ENCODE measurements at regions not wholly inside any gene's neighbourhood (a gene's known extent, or its start where the extent isn't known, plus 50 kb on each side); places are given as distances from the start of the nearest gene placed in this dataset.
A peak's percentile ranks its signal among the peaks of the same experiment; 100 is the strongest.

DNA sequence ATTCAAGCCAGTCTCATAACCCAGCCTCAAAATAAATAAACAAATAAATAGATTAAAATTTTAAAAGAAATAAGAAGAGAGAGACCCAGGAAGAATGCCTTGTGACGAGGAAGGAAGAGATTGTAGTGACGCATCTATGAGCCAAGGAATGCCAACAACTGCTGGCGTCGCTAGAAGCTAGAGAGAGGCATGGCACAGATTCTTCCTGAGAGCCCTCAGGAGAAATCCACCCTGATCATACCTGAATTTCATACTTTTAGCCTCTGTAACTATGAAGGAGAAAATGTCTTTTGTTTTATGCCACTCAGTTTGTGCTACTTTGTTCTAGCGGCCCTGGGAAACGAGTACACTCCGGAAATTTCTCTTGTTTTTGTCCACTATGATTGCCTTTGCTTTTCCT lies 103.9 kb downstream of the C9orf50 start:
- peaks cover 32% of the 10 kb centered on the region for H3K9me3 ChIP-seq (ENCODE audit: control insufficient read depth, low read length)
- no peak for DNase-seq (ENCODE audit: low read depth)
- H3K36me3 ChIP-seq (ENCODE audit: control insufficient read depth, insufficient read depth, low read length, severe bottlenecking): no peaks in the 10 kb centered on the region
- no peak overlapping the region for H3K9ac ChIP-seq (ENCODE audit: low read length)
- H3K4me3 ChIP-seq (ENCODE audit: low read length): no peak overlapping the region
- H3K4me1 ChIP-seq (ENCODE audit: control insufficient read depth, insufficient read depth, low read length): no peaks in the 10 kb centered on the region
- peaks cover 4% of the 10 kb centered on the region for H3K27me3 ChIP-seq (replicated peaks; ENCODE audit: control insufficient read depth, insufficient read depth, low read length)

DNA sequence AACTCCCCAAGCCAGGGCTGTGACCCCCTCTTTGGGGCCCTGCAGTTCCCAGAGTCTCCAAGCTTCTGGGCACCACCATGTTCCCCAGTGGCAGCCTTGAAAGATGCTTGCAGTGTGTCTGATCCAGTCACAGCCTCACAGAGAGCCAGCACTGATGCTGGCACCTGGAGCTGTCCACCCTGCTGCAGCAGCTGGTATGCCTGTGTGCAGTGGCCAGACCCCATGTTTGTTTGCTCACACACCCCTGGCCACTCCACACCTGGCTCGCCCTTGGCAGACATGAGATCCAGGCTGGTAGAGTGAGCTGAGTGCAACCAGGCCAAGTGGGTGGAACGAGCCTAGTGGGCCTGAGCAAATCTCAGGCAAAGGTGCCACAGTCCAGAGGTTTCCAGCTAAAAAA lies 106.0 kb downstream of the C9orf50 start:
- DNase-seq (ENCODE audit: low read depth): no peak
- no peak overlapping the region for H3K9ac ChIP-seq (ENCODE audit: low read length)
- H3K4me3 ChIP-seq (ENCODE audit: low read length): no peak overlapping the region
- no peaks in the 10 kb centered on the region for H3K4me1 ChIP-seq (ENCODE audit: control insufficient read depth, insufficient read depth, low read length)
- peaks cover 2% of the 10 kb centered on the region for H3K27me3 ChIP-seq (replicated peaks; ENCODE audit: control insufficient read depth, insufficient read depth, low read length)
- H3K36me3 ChIP-seq (ENCODE audit: control insufficient read depth, insufficient read depth, low read length, severe bottlenecking): no peaks in the 10 kb centered on the region
- H3K9me3 ChIP-seq (ENCODE audit: control insufficient read depth, low read length): peaks cover 51% of the 10 kb centered on the region

DNA sequence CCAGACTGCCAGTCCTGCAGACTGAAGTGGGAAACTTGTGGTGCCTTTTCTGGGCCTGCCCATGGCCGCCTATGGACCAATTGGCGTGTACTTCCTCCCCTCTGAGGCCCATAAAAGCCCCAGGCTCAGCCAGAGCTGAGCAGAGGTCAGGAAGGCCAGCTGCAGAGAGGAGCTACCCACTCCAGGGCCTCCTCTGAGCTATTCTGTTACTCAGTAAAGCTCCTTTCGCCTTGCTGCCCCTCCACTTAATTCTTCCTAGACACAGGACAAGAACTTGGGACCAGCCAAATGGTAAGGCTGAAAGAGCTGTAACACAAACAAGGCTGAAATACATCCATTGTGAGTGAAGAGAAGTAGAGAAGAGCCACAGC lies 106.4 kb downstream of the C9orf50 start:
- Histone ChIP-seq H3K9ac (ENCODE audit: low read length) (no peak overlapping the region), H3K4me3 (ENCODE audit: low read length) (no peak overlapping the region), H3K9me3 (ENCODE audit: control insufficient read depth, low read length) (peaks cover 55% of the 10 kb centered on the region), H3K36me3 (ENCODE audit: control insufficient read depth, insufficient read depth, low read length, severe bottlenecking) (no peaks in the 10 kb centered on the region), H3K27me3 (replicated peaks; ENCODE audit: control insufficient read depth, insufficient read depth, low read length) (no peaks in the 10 kb centered on the region), H3K4me1 (ENCODE audit: control insufficient read depth, insufficient read depth, low read length) (no peaks in the 10 kb centered on the region)
- no peak for DNase-seq (ENCODE audit: low read depth)

DNA sequence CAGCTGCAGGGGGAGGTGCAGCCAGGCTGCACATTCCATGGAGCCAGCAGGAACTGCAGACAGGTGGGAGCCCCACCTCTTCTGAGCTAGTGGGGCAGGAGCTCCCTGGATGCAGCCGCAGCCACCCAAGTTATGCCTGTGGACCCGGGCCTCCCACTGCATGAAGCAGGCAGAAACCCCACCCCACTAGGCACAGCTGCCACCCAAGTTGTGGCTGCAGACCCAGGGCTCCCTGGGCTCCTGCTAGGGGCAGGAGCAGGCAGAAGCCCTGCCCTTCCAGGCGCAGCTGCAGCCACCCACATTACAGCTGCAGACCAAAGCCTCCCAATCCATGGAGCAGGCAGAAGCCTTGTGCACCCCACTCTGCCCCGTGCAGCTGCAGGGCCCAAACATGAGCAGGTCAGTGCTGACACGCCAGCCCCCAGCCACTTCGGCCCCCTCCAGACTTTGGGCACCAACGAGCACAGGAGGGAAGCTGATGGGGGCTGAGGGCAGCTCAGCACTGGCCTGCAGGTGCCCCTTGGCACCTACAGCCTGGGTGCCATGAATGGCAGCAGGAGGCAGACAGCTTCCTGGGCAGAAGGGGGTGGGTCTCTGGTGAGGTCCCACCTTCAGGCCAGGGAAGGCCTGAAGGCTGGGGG lies 106.9 kb downstream of the C9orf50 start:
- Histone ChIP-seq H3K4me1 (ENCODE audit: control insufficient read depth, insufficient read depth, low read length) (peaks cover 4% of the 10 kb centered on the region), H3K9ac (ENCODE audit: low read length) (no peak overlapping the region), H3K9me3 (ENCODE audit: control insufficient read depth, low read length) (peaks cover 56% of the 10 kb centered on the region), H3K4me3 (ENCODE audit: low read length) (no peak overlapping the region), H3K36me3 (ENCODE audit: control insufficient read depth, insufficient read depth, low read length, severe bottlenecking) (no peaks in the 10 kb centered on the region), H3K27me3 (replicated peaks; ENCODE audit: control insufficient read depth, insufficient read depth, low read length) (no peaks in the 10 kb centered on the region)
- DNase-seq (ENCODE audit: low read depth): no peak

DNA sequence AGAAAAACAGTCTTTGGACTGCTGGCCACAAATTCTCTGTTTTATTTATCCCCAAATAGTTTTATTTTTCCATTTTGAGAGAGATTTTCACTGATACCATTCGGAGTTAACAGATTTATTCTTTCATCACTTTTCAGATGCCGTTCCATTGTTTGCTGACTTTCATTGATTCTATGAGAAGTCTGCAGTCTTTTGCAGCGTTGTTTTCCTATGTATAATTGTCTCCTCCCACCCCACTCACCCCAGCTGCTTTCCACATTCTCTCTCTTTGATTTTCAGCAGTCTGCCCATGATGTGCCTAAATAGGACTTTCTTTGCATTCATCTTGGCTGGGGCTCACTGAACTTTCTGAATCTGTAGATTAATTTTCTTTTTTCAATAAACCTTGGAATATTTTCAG lies 107.6 kb downstream of the C9orf50 start:
- DNase-seq (ENCODE audit: low read depth): no peak
- Histone ChIP-seq H3K36me3 (ENCODE audit: control insufficient read depth, insufficient read depth, low read length, severe bottlenecking) (no peaks in the 10 kb centered on the region), H3K9me3 (ENCODE audit: control insufficient read depth, low read length) (peaks cover 54% of the 10 kb centered on the region), H3K4me1 (ENCODE audit: control insufficient read depth, insufficient read depth, low read length) (peaks cover 4% of the 10 kb centered on the region), H3K9ac (ENCODE audit: low read length) (no peak overlapping the region), H3K4me3 (ENCODE audit: low read length) (no peak overlapping the region), H3K27me3 (replicated peaks; ENCODE audit: control insufficient read depth, insufficient read depth, low read length) (no peaks in the 10 kb centered on the region)

DNA sequence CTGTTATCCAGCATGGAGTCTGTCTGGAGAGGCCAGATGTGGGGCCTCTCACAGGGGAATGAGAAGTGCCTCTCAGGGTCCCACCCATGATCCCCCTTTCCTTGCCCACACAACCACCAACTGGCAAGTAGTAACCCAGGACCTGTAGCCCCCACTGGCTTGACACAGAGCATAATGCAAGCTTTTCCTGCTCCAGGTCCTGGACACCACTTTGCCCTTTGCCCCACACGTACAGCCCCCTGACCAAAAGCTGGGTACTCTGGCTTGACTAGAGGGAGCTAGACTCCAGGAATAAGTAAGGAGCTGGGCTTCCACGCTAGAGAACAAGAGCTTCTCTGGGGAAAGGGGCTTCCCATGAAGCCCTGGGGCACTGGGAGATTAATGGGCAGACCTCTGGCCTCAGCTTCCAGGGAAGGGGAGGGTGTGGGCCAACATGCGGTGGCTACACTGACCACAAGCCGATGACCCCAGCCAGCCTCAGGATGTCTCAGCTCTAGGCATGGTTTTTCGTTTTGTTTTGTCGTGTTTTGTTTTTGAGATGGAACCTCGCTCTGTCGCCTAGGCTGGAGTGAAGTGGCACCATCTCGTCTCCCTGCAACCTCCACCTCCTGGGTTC lies 109.5 kb downstream of the C9orf50 start:
- peaks cover 51% of the 10 kb centered on the region for H3K9me3 ChIP-seq (ENCODE audit: control insufficient read depth, low read length)
- no peak for DNase-seq (ENCODE audit: low read depth)
- peaks cover 11% of the 10 kb centered on the region for H3K4me1 ChIP-seq (ENCODE audit: control insufficient read depth, insufficient read depth, low read length)
- H3K36me3 ChIP-seq (ENCODE audit: control insufficient read depth, insufficient read depth, low read length, severe bottlenecking): no peaks in the 10 kb centered on the region
- no peaks in the 10 kb centered on the region for H3K27me3 ChIP-seq (replicated peaks; ENCODE audit: control insufficient read depth, insufficient read depth, low read length)
- H3K9ac ChIP-seq (ENCODE audit: low read length): no peak overlapping the region
- no peak overlapping the region for H3K4me3 ChIP-seq (ENCODE audit: low read length)

DNA sequence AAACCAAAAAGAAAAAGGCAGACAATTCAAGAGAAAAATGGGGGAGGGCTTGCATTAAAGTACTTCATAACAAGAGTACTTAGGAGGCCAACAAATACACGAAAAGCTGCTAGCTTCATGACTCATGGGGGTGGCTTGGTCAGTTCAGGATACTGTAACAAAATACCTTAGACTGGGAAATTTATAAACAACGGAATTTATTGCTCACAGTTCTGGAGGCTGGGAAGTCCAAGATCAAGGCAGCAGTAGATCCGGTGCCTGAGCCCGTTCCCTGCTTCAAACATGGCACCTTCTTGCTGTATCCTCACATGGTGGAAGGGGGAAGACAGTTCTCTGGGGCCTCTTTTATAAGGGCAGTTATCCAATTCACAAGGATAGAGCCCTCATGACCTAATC lies 111.4 kb downstream of the C9orf50 start:
- H3K4me3 ChIP-seq (ENCODE audit: low read length): no peak overlapping the region
- H3K36me3 ChIP-seq (ENCODE audit: control insufficient read depth, insufficient read depth, low read length, severe bottlenecking): no peaks in the 10 kb centered on the region
- peaks cover 12% of the 10 kb centered on the region for H3K4me1 ChIP-seq (ENCODE audit: control insufficient read depth, insufficient read depth, low read length)
- peaks cover 47% of the 10 kb centered on the region for H3K9me3 ChIP-seq (ENCODE audit: control insufficient read depth, low read length)
- H3K9ac ChIP-seq (ENCODE audit: low read length): no peak overlapping the region
- H3K27me3 ChIP-seq (replicated peaks; ENCODE audit: control insufficient read depth, insufficient read depth, low read length): no peaks in the 10 kb centered on the region
- peak; percentile 70 for DNase-seq (ENCODE audit: low read depth)

DNA sequence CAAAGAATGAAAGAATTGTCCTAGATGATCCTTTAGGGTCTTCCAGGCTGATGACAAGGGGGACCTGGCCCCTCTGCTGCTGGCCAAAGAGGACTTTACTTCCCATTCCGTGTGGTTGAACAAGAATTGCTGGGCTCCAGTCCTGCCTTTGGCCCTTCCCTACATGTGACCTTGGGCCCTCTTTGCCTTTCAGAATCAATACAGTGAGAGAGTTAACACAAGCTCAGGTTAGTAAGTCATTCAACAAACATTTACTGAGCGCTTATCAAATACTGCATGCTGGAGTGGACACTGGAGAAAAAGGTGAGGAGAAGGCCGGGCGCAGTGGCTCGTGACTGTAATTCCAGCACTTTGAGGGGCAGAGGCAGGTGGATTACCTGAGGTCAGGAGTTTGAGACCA lies 113.1 kb downstream of the C9orf50 start:
- peaks cover 13% of the 10 kb centered on the region for H3K4me1 ChIP-seq (ENCODE audit: control insufficient read depth, insufficient read depth, low read length)
- H3K9ac ChIP-seq (ENCODE audit: low read length): no peak overlapping the region
- H3K36me3 ChIP-seq (ENCODE audit: control insufficient read depth, insufficient read depth, low read length, severe bottlenecking): peaks cover 4% of the 10 kb centered on the region
- no peak overlapping the region for H3K4me3 ChIP-seq (ENCODE audit: low read length)
- DNase-seq (ENCODE audit: low read depth): no peak
- H3K27me3 ChIP-seq (replicated peaks; ENCODE audit: control insufficient read depth, insufficient read depth, low read length): no peaks in the 10 kb centered on the region
- peaks cover 31% of the 10 kb centered on the region for H3K9me3 ChIP-seq (ENCODE audit: control insufficient read depth, low read length)

DNA sequence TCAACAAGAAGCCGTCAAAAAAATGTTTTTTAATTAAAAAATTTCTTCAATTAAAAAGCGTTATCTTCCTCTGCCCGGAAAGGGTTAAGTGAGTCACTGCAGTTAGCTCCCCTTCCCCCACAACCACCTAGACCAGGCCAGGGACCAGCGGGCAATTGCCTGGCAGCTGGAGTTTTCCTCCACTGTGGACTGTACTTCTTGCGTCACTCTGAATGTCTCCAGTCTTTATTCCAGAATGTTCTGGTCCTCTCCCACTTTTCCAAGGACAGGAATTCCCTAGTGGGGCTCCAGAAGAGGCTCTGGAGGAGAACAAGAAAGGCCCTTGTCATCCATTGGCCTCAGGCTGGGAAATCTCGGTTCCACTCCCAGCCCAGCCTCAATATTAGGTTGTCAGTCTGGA lies 114.0 kb downstream of the C9orf50 start:
- Histone ChIP-seq H3K4me1 (ENCODE audit: control insufficient read depth, insufficient read depth, low read length) (peaks cover 13% of the 10 kb centered on the region), H3K36me3 (ENCODE audit: control insufficient read depth, insufficient read depth, low read length, severe bottlenecking) (peaks cover 4% of the 10 kb centered on the region), H3K9me3 (ENCODE audit: control insufficient read depth, low read length) (peaks cover 23% of the 10 kb centered on the region), H3K27me3 (replicated peaks; ENCODE audit: control insufficient read depth, insufficient read depth, low read length) (no peaks in the 10 kb centered on the region), H3K4me3 (ENCODE audit: low read length) (no peak overlapping the region), H3K9ac (ENCODE audit: low read length) (no peak overlapping the region)
- peak; percentile 48 for DNase-seq (ENCODE audit: low read depth)

DNA sequence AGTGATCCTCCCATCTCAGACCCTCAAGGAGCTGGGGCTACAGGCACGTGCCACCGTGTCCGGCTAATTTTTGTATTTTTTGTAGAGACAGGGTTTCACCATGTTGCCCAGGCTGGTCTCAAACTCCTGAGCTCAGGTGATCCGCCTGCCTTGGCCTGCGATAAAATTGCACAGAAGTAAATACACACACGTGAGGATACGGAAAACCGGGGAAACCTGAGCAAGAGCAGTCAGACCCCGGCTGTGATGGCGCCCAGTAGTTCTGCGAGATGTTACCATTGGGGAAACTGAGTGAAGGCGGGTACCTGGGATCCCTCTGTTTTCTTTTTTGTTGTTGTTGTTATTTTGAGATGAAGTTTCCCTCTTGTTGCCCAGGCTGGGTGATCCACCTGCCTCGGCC lies 114.9 kb downstream of the C9orf50 start:
- peaks cover 17% of the 10 kb centered on the region for H3K9me3 ChIP-seq (ENCODE audit: control insufficient read depth, low read length)
- H3K9ac ChIP-seq (ENCODE audit: low read length): no peak overlapping the region
- H3K27me3 ChIP-seq (replicated peaks; ENCODE audit: control insufficient read depth, insufficient read depth, low read length): no peaks in the 10 kb centered on the region
- H3K36me3 ChIP-seq (ENCODE audit: control insufficient read depth, insufficient read depth, low read length, severe bottlenecking): peaks cover 4% of the 10 kb centered on the region
- no peak for DNase-seq (ENCODE audit: low read depth)
- H3K4me1 ChIP-seq (ENCODE audit: control insufficient read depth, insufficient read depth, low read length): peaks cover 13% of the 10 kb centered on the region
- H3K4me3 ChIP-seq (ENCODE audit: low read length): no peak overlapping the region

DNA sequence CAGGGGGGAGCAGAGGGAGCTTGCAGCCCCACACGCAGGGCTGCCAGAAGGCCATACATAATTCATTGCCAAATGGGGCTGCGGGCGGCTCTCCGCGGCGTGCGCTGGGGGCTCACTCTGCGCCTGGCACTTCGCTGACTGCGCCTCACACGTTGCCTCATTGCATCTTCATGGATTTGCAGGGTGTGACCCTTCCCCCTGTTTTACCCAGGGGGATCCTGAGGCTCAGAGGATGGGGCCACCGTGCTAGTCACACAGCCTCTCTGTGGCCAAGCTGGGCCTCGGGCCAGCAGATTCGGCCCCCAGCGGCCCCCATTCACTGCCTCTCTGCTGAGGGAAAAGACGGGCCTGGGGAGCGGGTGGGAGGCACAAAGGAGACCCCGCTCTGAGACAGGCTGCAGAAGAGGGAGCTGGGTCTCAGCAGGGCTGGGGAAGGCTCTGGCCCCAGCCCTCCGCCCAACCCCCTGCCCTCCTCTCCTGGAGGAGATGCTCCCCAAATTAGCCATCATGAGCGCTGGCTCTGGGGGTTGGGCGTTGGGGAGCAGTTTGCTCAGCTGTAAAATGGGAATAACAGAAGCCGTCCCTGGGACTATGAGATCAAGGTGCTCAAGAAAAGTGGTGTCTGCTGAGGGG lies 115.5 kb downstream of the C9orf50 start:
- no peak overlapping the region for H3K9ac ChIP-seq (ENCODE audit: low read length)

More for the DNA sequence above, 115.5 kb downstream of the C9orf50 start:
- Histone ChIP-seq H3K9me3 (ENCODE audit: control insufficient read depth, low read length) (peaks cover 10% of the 10 kb centered on the region), H3K4me1 (ENCODE audit: control insufficient read depth, insufficient read depth, low read length) (peaks cover 16% of the 10 kb centered on the region), H3K4me3 (ENCODE audit: low read length) (no peak overlapping the region), H3K27me3 (replicated peaks; ENCODE audit: control insufficient read depth, insufficient read depth, low read length) (no peaks in the 10 kb centered on the region), H3K36me3 (ENCODE audit: control insufficient read depth, insufficient read depth, low read length, severe bottlenecking) (peaks cover 4% of the 10 kb centered on the region)
- DNase-seq (ENCODE audit: low read depth): no peak
